AG09319 (cell line): ENCODE measurements at regions not wholly inside any gene's neighbourhood (a gene's known extent, or its start where the extent isn't known, plus 50 kb on each side); places are given as distances from the start of the nearest gene placed in this dataset.

ENCODE experiments used
- DNase-seq: peaks from one replicate; pipeline ENCODE4 v3.0.0-alpha.2; 2010; ENCODE audit warnings: low read depth; ENCODE audit errors: extremely low read depth
- TF ChIP-seq, protein P1 (sequence below): IDR thresholded peaks from 2 replicates; pipeline ENCODE4 v1.5.1; 2011; ENCODE audit warnings: low read depth, mild to moderate bottlenecking, inconsistent platforms, low read length, moderate library complexity

DNA sequence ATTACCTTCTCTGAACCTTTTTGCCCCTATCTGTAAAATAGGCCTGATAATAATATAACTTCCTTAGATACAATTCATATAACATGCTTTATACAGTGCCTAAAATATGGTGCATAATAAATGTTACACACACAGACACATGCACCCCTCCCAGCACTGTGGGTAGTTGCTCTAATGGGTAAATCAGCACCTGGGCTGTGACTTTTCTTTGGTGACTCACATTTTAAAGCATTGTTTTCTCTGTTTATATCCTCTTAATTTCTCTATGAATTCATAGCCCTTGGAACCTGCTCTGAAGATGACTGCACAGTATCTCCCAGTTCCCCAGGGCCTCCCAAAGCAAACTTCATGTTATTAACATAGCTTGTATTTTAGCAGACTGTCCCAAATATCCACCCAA is 248.2 kb upstream of the TNP1 start:
- TF ChIP-seq, protein P1, sequence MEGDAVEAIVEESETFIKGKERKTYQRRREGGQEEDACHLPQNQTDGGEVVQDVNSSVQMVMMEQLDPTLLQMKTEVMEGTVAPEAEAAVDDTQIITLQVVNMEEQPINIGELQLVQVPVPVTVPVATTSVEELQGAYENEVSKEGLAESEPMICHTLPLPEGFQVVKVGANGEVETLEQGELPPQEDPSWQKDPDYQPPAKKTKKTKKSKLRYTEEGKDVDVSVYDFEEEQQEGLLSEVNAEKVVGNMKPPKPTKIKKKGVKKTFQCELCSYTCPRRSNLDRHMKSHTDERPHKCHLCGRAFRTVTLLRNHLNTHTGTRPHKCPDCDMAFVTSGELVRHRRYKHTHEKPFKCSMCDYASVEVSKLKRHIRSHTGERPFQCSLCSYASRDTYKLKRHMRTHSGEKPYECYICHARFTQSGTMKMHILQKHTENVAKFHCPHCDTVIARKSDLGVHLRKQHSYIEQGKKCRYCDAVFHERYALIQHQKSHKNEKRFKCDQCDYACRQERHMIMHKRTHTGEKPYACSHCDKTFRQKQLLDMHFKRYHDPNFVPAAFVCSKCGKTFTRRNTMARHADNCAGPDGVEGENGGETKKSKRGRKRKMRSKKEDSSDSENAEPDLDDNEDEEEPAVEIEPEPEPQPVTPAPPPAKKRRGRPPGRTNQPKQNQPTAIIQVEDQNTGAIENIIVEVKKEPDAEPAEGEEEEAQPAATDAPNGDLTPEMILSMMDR: no peak
- DNase-seq: no peak

DNA sequence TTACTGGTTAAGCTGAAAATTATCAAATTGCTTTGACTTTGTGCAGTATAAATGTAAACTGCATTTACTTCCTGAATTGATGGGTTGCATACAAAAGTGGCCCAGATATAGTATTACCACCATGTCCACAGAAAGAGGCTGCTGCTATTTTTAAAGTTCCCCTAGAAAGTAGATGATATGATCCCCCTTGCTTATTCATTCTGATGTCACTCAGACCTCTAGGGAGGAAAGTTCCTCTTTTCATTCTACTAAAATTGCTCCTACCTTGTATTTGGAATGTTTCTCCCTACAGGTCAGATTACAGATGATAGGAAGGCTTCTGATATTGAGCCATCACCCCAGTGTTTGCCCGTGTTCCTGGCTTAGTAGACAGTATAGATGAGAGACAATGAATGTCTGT is 247.6 kb upstream of the TNP1 start:
- TF ChIP-seq, protein P1: no peak
- no peak for DNase-seq

DNA sequence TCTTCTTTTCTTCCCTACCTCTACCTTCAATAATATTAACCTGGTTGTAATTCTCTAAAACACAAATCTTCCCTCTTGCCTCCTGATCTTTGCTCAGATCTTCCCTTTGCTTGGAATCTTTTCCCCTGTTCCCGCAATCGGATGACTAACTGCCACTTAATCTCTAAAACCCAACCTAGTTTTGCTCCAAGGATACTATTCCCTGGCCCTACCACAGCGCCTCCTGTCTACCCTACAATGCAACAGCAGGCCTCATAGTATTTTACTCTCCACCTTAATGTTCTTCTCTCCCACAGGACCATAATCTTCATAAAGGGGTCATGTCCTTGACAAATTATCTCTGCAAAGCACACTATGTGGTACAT is 246.8 kb upstream of the TNP1 start:
- TF ChIP-seq, protein P1: peak; percentile 48
- DNase-seq: no peak

DNA sequence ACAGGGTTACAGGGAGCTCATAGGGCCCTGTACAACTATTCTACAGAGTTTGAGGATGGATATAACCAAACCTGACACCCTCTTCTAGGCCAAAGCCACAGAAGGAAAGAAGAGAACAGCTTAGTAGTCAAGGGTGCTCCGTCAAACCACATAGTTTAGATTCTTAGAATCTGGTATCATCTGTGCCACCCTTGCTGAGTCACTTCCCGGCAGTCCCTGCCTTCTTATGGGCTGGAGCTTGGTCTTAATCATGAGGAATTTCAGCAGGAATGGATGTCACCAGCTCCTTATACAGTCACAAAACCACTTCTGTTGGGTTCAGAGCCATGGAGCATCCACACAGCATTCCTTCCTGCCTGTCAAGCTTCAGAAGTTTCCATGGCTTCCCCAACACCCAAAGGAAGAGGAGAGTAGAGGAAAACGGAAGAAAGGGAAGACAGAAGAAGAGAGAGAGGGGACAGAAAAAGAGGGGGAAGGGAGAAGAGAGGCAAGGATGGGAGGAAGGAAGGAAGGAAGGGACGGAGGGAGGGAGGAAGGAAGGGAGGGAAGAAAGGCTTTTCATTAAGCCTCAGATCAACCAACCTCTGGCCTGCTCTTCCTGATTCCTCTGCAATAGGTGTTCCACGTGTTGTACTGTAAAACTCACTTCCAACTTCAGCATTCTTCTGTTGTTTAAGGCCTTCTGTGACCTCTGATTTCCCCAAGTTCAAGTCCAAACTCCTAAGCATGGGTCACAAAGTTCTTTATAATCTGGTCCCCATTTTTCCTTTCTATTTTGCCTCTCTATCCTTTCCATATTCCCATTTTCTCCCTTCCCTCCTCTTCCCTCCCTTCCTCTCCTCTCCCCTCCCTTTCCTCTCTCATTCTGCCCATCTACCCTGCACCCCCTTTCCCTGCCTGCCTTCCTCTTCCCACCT is 246.1 kb upstream of the TNP1 start:
- peak; percentile 90 for DNase-seq
- TF ChIP-seq, protein P1: no peak

DNA sequence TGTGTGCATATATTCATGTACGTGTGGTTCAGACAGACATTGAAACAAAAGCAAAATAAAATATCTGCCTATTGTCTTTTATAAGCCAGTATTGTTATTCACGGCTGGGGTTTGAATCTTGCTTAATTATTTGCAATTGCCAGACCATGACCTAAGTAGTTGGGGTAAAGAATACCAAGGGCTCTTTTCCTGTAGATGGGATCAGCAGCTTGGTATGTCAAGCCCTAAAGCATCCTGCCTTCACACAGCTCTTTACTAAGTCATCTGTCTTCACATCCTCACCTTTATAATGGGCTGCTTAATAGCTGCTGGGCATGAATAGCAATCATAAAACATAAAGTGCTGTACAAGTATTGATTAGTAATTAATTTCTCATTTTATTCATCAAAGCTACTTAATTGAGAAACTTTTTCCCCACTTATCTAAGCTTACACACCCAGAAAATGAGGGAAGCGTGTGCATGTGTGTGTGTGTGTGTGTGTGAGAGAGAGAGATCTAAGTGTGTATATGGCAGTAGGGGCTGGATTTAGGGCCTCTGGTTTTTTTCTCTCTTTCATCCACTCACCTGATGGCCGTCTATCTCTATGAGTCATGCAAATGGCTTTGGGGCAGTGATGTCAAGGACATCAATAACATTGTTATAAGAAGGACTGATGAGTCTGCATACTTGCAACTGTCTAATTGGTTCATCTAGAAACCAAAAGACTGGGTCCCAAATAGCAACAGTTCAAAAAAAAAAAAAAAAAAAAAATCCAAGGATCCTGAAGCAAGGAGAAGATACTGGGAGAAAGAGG is 244.1 kb upstream of the TNP1 start:
- no peak for DNase-seq
- TF ChIP-seq, protein P1: no peak

DNA sequence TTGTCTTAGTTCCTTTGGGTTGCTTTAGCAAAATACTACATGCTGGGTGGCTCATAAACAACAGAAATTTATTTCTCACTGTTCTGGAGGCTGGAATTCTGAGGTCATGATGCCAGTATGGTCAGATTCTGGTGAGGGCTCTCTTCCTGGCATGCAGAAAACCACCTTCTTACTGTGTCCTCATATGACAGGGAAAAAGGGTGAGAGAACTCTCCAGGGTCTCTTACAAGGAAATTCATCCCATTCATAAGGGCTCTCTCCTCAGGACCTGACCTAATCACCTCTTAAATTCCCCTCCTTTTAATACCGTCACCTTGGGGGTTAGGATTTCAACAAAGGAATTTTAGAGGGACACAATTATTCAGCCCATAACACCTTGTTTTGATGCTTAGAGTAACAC is 243.1 kb upstream of the TNP1 start:
- no peak for DNase-seq
- TF ChIP-seq, protein P1: no peak

DNA sequence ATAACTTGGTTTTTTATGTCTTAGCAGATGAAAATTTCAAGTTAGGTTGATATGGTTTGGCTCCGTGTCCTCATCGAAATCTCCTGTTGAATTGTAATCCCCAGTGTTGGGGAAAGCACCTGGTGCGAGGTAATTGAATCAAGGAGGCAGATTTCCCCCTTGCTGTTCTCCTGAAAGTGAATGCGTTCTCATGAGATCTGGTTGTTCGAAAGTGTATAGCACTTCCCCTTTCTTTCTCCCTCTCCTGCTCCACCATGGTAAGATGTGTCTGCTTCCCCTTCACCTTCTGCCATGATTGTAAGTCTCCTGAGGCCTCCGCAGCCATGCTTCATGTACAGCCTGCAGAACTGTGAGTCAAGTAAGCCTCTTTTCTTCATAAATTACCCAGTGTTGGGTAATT is 242.1 kb upstream of the TNP1 start:
- no peak for DNase-seq
- TF ChIP-seq, protein P1: no peak
